GM12891 (cell line): ENCODE measurements at regions not wholly inside any gene's neighbourhood (a gene's known extent, or its start where the extent isn't known, plus 50 kb on each side); places are given as distances from the start of the nearest gene placed in this dataset.

Experiments
- PAX5 ChIP-seq: IDR thresholded peaks from 2 replicates; pipeline ENCODE4 v1.6.1; 2011; ENCODE audit warnings: low read length, moderate library complexity, mild to moderate bottlenecking; ENCODE audit not compliant: insufficient read depth, severe bottlenecking
- POLR2A ChIP-seq: IDR thresholded peaks from 2 replicates; pipeline ENCODE4 v1.6.1; 2011; ENCODE audit warnings: low read depth, low read length, control low read depth
- POLR2AphosphoS5 ChIP-seq: IDR thresholded peaks from 2 replicates; pipeline ENCODE4 v1.6.1; 2011; ENCODE audit warnings: low read depth, low read length, control low read depth
- POU2F2 ChIP-seq: IDR thresholded peaks from 2 replicates; pipeline ENCODE4 v1.6.1; 2011; ENCODE audit warnings: low read depth, mild to moderate bottlenecking, control low read depth, low read length, moderate library complexity
- SPI1 ChIP-seq: IDR thresholded peaks from 2 replicates; pipeline ENCODE4 v1.6.1; 2011; ENCODE audit warnings: low read depth, low read length, control low read depth
- TAF1 ChIP-seq: IDR thresholded peaks from 2 replicates; pipeline ENCODE4 v1.6.1; 2011; ENCODE audit warnings: low read depth, low read length, control low read depth

DNA sequence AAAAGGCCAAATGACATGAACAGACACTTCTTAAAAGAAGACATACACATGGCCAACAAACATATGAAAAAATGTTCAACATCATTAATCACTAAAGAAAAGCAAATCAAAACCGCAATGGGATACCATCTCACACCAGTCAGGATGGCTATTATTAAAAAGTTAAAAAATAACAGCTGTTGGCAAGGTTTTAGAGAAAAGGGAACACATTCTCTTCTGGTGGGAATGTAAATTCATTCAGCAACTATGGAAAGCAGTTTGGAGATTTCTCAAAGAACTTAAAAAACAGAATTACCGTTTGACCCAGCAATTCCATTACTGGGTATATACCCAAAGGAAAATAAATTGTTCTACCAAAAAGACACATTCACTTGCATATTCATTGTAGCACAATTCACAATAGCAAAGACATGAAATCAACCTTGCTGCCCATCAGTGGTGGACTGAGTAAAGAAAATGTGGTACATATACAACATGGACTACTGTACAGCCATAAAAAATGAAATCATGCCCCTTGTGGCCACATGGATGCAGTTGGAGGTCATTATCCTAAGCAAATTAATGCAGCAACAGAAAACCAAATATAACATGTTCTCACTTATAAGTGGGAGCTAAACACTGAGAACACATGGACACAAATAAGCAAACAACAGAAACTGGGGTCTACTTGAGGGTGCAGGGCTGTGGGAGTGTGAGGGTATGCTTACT, 190.7 kb upstream of the MCTP2 start:
- no peak for TF ChIP-seq TAF1
- no peak for TF ChIP-seq POLR2A
- no peak for TF ChIP-seq PAX5
- no peak for TF ChIP-seq POLR2AphosphoS5
- TF ChIP-seq POU2F2 = no peak
- no peak for TF ChIP-seq SPI1
